ENCODE measurements at regions not wholly inside any gene's neighbourhood (a gene's known extent, or its start where the extent isn't known, plus 50 kb on each side); places are given as distances from the start of the nearest gene placed in this dataset.
"Not testable (repeated sequence)": the region's sequence is repeated elsewhere in the genome, so short reads cannot be mapped to it uniquely, and the experiment has no call there.

DNA sequence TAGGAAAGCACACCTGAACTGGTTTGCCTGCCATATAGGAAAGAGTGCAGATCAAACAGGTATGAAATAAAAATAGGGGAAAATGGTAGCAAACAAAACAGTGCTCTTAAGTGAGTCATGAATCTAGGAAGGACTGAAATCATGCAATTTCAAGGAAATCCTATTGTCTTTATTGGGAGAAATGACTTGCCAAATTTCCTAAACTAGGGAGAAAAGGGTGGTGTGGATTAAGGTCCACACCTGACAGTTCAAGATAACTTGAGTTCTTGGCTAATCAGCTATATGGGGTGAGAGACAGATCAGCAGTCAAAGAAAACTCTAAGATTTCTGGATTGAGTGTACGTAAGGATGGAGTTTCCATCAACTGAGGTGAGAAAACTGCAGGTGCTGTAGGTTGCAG lies 101.1 kb downstream of the PRKAB2 start:
- Histone ChIP-seq H3K27me3 (ENCODE audit: control insufficient read depth in 1 of 2, insufficient read depth in 2 of 2, low read length in 2 of 2) (peaks cover 28 to 50% of the 10 kb centered on the region in 2 donors), H3K27ac (ENCODE audit: low read depth, low read length) (no peak overlapping the region), H3K36me3 (ENCODE audit: control insufficient read depth in 1 of 2, insufficient read depth in 2 of 2, low read length in 2 of 2) (no peaks in the 10 kb centered on the region), H3K4me3 (ENCODE audit: low read depth in 1 of 2, low read length in 2 of 2) (no peak overlapping the region), H3K4me1 (ENCODE audit: control insufficient read depth in 1 of 2, insufficient read depth in 2 of 2, low read length in 2 of 2) (no peaks in the 10 kb centered on the region), H3K9me3 (ENCODE audit: control insufficient read depth in 1 of 2, low read length in 2 of 2) (no peaks in the 10 kb centered on the region), H3K9ac (ENCODE audit: low read depth in 1 of 2, low read length in 2 of 2) (no peak overlapping the region)

DNA sequence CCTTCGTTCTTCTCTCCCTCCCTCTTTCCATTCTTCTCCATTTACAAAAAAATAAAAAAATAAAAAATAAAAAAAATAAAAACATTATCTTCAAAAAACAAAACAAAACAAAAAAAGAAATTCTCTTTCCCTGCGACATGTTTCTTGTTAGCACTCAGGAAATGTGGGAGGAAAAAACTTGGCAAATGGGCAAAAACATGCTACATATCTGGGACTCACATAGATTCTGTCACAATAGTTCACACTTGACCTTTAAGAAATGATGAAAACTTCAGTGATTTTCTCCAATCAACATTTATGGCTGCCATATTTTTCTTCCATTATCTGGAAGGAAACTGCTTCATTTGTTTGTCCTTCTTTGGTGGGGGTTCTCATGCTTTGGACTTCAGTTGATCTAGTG lies 109.3 kb downstream of the PRKAB2 start:
- Histone ChIP-seq H3K36me3 (ENCODE audit: control insufficient read depth in 1 of 2, insufficient read depth in 2 of 2, low read length in 2 of 2) (no peaks in the 10 kb centered on the region), H3K27me3 (ENCODE audit: control insufficient read depth in 1 of 2, insufficient read depth in 2 of 2, low read length in 2 of 2) (no peaks in the 10 kb centered on the region), H3K9me3 (ENCODE audit: control insufficient read depth in 1 of 2, low read length in 2 of 2) (no peaks in the 10 kb centered on the region), H3K4me3 (ENCODE audit: low read depth in 1 of 2, low read length in 2 of 2) (no peak overlapping the region), H3K4me1 (ENCODE audit: control insufficient read depth in 1 of 2, insufficient read depth in 2 of 2, low read length in 2 of 2) (no peaks in the 10 kb centered on the region), H3K9ac (ENCODE audit: low read depth in 1 of 2, low read length in 2 of 2) (no peak overlapping the region), H3K27ac (ENCODE audit: low read depth, low read length) (no peak overlapping the region)

GRCh38 chr1:147061880-147062279 lies 110.4 kb downstream of the PRKAB2 start:
- H3K9me3 ChIP-seq (ENCODE audit: control insufficient read depth in 1 of 2, low read length in 2 of 2); H3K4me3 ChIP-seq (ENCODE audit: low read depth in 1 of 2, low read length in 2 of 2); H3K9ac ChIP-seq (ENCODE audit: low read depth in 1 of 2, low read length in 2 of 2); H3K4me1 ChIP-seq (ENCODE audit: control insufficient read depth in 1 of 2, insufficient read depth in 2 of 2, low read length in 2 of 2); H3K27me3 ChIP-seq (ENCODE audit: control insufficient read depth in 1 of 2, insufficient read depth in 2 of 2, low read length in 2 of 2); H3K27ac ChIP-seq (ENCODE audit: low read depth, low read length); H3K36me3 ChIP-seq (ENCODE audit: control insufficient read depth in 1 of 2, insufficient read depth in 2 of 2, low read length in 2 of 2): not testable (repeated sequence)

DNA sequence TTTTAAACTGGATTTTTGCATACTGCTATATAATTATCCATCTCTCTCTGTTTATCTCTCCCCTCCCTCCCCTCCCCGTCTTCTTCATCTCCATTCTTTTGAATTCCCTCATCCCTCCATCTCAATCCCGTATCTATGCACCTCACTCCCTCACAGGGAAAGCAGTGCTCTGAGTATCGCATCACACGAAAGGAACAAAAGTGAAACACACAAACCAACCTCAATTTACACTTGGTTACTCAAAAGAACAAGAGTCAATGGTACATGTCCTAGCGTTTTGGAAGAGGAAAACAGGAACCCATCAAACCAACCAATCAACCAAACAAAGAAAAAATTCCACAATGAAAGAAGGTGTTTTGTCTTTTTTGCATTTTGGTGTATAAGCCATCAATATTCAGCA lies 115.1 kb downstream of the NBPF12 start:
- H3K9ac ChIP-seq (ENCODE audit: low read depth in 1 of 2, low read length in 2 of 2), result no peak overlapping the region
- no peaks in the 10 kb centered on the region for H3K9me3 ChIP-seq (ENCODE audit: control insufficient read depth in 1 of 2, low read length in 2 of 2)
- H3K36me3 ChIP-seq (ENCODE audit: control insufficient read depth in 1 of 2, insufficient read depth in 2 of 2, low read length in 2 of 2), result no peaks in the 10 kb centered on the region

GRCh38 chr1:147052677-147053076 lies 114.6 kb downstream of the NBPF12 start:
- Histone ChIP-seq H3K27ac (ENCODE audit: low read depth, low read length) (no peak overlapping the region), H3K9me3 (ENCODE audit: control insufficient read depth in 1 of 2, low read length in 2 of 2) (no peaks in the 10 kb centered on the region), H3K4me3 (ENCODE audit: low read depth in 1 of 2, low read length in 2 of 2) (no peak overlapping the region), H3K9ac (ENCODE audit: low read depth in 1 of 2, low read length in 2 of 2) (no peak overlapping the region), H3K36me3 (ENCODE audit: control insufficient read depth in 1 of 2, insufficient read depth in 2 of 2, low read length in 2 of 2) (no peaks in the 10 kb centered on the region), H3K27me3 (ENCODE audit: control insufficient read depth in 1 of 2, insufficient read depth in 2 of 2, low read length in 2 of 2) (peaks cover 0 to 3% of the 10 kb centered on the region in 2 donors), H3K4me1 (ENCODE audit: control insufficient read depth in 1 of 2, insufficient read depth in 2 of 2, low read length in 2 of 2) (no peaks in the 10 kb centered on the region)

More for the DNA sequence above, 115.1 kb downstream of the NBPF12 start:
- Histone ChIP-seq H3K4me3 (ENCODE audit: low read depth in 1 of 2, low read length in 2 of 2) (no peak overlapping the region), H3K27me3 (ENCODE audit: control insufficient read depth in 1 of 2, insufficient read depth in 2 of 2, low read length in 2 of 2) (peaks cover 0 to 3% of the 10 kb centered on the region in 2 donors), H3K4me1 (ENCODE audit: control insufficient read depth in 1 of 2, insufficient read depth in 2 of 2, low read length in 2 of 2) (no peaks in the 10 kb centered on the region), H3K27ac (ENCODE audit: low read depth, low read length) (no peak overlapping the region)

DNA sequence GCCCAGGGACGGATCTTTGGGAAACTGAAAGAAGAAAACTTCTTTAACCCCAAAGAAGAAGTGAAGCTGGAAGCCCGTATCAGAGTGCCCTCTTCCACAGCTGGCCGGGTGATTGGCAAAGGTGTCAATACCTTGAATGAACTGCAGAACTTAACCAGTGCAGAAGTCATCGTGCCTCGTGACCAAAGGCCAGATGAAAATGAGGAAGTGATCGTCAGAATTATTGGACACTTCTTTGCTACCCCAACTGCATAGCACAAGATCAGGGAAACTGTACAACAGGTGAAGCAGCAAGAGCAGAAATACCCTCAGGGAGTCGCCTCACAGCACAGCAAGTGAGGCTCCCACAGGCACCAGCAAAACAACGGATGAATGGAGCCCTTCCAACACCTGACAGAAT lies 114.0 kb downstream of the NBPF12 start:
- Histone ChIP-seq H3K36me3 (ENCODE audit: control insufficient read depth in 1 of 2, insufficient read depth in 2 of 2, low read length in 2 of 2) (no peaks in the 10 kb centered on the region), H3K9me3 (ENCODE audit: control insufficient read depth in 1 of 2, low read length in 2 of 2) (no peaks in the 10 kb centered on the region), H3K27me3 (ENCODE audit: control insufficient read depth in 1 of 2, insufficient read depth in 2 of 2, low read length in 2 of 2) (peaks cover 0 to 3% of the 10 kb centered on the region in 2 donors), H3K4me3 (ENCODE audit: low read depth in 1 of 2, low read length in 2 of 2) (no peak overlapping the region), H3K9ac (ENCODE audit: low read depth in 1 of 2, low read length in 2 of 2) (no peak overlapping the region), H3K27ac (ENCODE audit: low read depth, low read length) (no peak overlapping the region), H3K4me1 (ENCODE audit: control insufficient read depth in 1 of 2, insufficient read depth in 2 of 2, low read length in 2 of 2) (no peaks in the 10 kb centered on the region)

GRCh38 chr1:147051136-147051535 lies 113.0 kb downstream of the NBPF12 start:
- no peak overlapping the region for H3K4me3 ChIP-seq (ENCODE audit: low read depth in 1 of 2, low read length in 2 of 2)
- H3K4me1 ChIP-seq (ENCODE audit: control insufficient read depth in 1 of 2, insufficient read depth in 2 of 2, low read length in 2 of 2), result no peaks in the 10 kb centered on the region
- no peaks in the 10 kb centered on the region for H3K36me3 ChIP-seq (ENCODE audit: control insufficient read depth in 1 of 2, insufficient read depth in 2 of 2, low read length in 2 of 2)
- H3K27ac ChIP-seq (ENCODE audit: low read depth, low read length), result no peak overlapping the region
- no peak overlapping the region for H3K9ac ChIP-seq (ENCODE audit: low read depth in 1 of 2, low read length in 2 of 2)
- H3K27me3 ChIP-seq (ENCODE audit: control insufficient read depth in 1 of 2, insufficient read depth in 2 of 2, low read length in 2 of 2), result peaks cover 0 to 3% of the 10 kb centered on the region in 2 donors
- no peaks in the 10 kb centered on the region for H3K9me3 ChIP-seq (ENCODE audit: control insufficient read depth in 1 of 2, low read length in 2 of 2)

DNA sequence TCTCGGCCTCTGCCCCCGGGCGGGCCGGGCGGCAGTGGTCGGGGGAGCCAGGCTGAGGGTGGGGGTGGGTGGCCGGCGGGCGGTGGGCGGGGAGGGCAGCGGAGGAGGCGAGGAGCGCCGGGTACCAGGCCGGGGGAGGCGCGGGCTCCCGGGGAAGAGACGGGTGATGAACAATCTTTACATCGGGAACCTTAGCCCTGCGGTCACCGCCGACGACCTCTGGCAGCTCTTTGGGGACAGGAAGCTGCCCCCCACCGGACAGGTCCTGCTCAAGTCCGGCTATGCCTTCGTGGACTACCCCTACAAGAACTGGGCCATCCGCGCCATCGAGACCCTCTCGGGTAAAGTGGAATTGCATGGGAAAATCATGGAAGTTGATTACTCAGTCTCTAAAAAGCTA lies 112.5 kb downstream of the NBPF12 start:
- Histone ChIP-seq H3K4me1 (ENCODE audit: control insufficient read depth in 1 of 2, insufficient read depth in 2 of 2, low read length in 2 of 2) (no peaks in the 10 kb centered on the region), H3K27ac (ENCODE audit: low read depth, low read length) (no peak overlapping the region), H3K9ac (ENCODE audit: low read depth in 1 of 2, low read length in 2 of 2) (no peak overlapping the region), H3K27me3 (ENCODE audit: control insufficient read depth in 1 of 2, insufficient read depth in 2 of 2, low read length in 2 of 2) (peaks cover 0 to 3% of the 10 kb centered on the region in 2 donors), H3K36me3 (ENCODE audit: control insufficient read depth in 1 of 2, insufficient read depth in 2 of 2, low read length in 2 of 2) (no peaks in the 10 kb centered on the region), H3K4me3 (ENCODE audit: low read depth in 1 of 2, low read length in 2 of 2) (no peak overlapping the region), H3K9me3 (ENCODE audit: control insufficient read depth in 1 of 2, low read length in 2 of 2) (no peaks in the 10 kb centered on the region)

GRCh38 chr1:147046863-147047394 lies 108.8 kb downstream of the NBPF12 start:
- not testable (repeated sequence) for H3K27ac ChIP-seq (ENCODE audit: low read depth, low read length); H3K4me3 ChIP-seq (ENCODE audit: low read depth in 1 of 2, low read length in 2 of 2); H3K4me1 ChIP-seq (ENCODE audit: control insufficient read depth in 1 of 2, insufficient read depth in 2 of 2, low read length in 2 of 2)

GRCh38 chr1:147046189-147046862 lies 108.2 kb downstream of the NBPF12 start:
- Histone ChIP-seq H3K36me3 (ENCODE audit: control insufficient read depth in 1 of 2, insufficient read depth in 2 of 2, low read length in 2 of 2) (no peaks in the 10 kb centered on the region), H3K4me3 (ENCODE audit: low read depth in 1 of 2, low read length in 2 of 2) (no peak overlapping the region), H3K27ac (ENCODE audit: low read depth, low read length) (no peak overlapping the region), H3K4me1 (ENCODE audit: control insufficient read depth in 1 of 2, insufficient read depth in 2 of 2, low read length in 2 of 2) (no peaks in the 10 kb centered on the region), H3K9me3 (ENCODE audit: control insufficient read depth in 1 of 2, low read length in 2 of 2) (no peaks in the 10 kb centered on the region), H3K9ac (ENCODE audit: low read depth in 1 of 2, low read length in 2 of 2) (no peak overlapping the region), H3K27me3 (ENCODE audit: control insufficient read depth in 1 of 2, insufficient read depth in 2 of 2, low read length in 2 of 2) (no peaks in the 10 kb centered on the region)

More at GRCh38 chr1:147046863-147047394, 108.8 kb downstream of the NBPF12 start:
- H3K9me3 ChIP-seq (ENCODE audit: control insufficient read depth in 1 of 2, low read length in 2 of 2); H3K36me3 ChIP-seq (ENCODE audit: control insufficient read depth in 1 of 2, insufficient read depth in 2 of 2, low read length in 2 of 2); H3K9ac ChIP-seq (ENCODE audit: low read depth in 1 of 2, low read length in 2 of 2); H3K27me3 ChIP-seq (ENCODE audit: control insufficient read depth in 1 of 2, insufficient read depth in 2 of 2, low read length in 2 of 2): not testable (repeated sequence)

Measured in duodenal mucosa (tissue), 2 donors.